ENCODE measurements at regions not wholly inside any gene's neighbourhood (a gene's known extent, or its start where the extent isn't known, plus 50 kb on each side); places are given as distances from the start of the nearest gene placed in this dataset.
"Not testable (repeated sequence)": the region's sequence is repeated elsewhere in the genome, so short reads cannot be mapped to it uniquely, and the experiment has no call there.

- DNase-seq, result no peak
These were observed 465.3 kb upstream of the CDH4 start for GRCh38 chr20:60786686-60787217.

- no peak for DNase-seq
These were observed 464.8 kb upstream of the CDH4 start for GRCh38 chr20:60787276-60787675.

- no peak for DNase-seq
These were observed 464.0 kb upstream of the CDH4 start for GRCh38 chr20:60788070-60788469.

GRCh38 chr20:60789399-60789798 is 462.7 kb upstream of the CDH4 start:
- no peak for DNase-seq

- DNase-seq, result not testable (repeated sequence)
These were observed 461.7 kb upstream of the CDH4 start for GRCh38 chr20:60790339-60790738.

GRCh38 chr20:60791823-60792222 is 460.2 kb upstream of the CDH4 start:
- no peak for DNase-seq

GRCh38 chr20:60792941-60793340 is 459.1 kb upstream of the CDH4 start:
- no peak for DNase-seq

DNA sequence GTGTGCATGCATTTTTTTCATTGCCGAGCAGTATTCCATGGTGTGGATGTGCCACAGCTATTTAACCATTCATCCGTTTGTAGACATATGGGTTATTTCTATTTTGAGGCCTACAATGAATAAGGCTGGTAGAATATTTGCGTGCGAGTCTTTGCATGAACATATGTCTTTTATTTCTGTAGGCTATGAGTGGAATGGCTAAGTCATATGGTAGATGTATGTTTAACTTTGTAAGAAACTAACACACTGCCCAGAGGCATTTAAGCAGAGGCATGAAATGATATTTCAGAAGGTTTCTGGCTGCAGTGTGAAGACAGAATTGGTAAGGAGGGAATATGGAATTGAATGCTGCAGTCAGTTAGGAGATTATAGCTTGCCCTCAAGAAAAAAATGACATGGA is 457.4 kb upstream of the CDH4 start:
- no peak for DNase-seq

DNA sequence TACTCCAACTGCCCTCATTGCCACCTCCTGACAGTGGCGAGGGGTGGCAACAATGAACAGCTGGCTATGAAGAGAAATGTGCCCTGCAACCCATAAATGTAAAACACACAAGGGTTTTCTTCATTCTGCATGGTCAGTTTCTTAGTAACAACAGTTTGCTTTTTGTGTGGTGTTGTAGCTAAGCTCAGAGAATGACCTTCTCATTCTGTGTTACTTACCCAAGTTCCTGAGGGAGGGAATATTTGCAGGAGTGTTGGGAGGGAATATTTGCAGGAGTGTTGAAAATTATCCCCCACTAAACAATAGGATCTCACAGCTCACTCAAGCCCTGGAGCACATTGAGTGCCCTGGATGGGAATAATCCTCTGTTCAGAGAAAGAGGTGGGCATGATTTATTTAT is 456.4 kb upstream of the CDH4 start:
- no peak for DNase-seq

DNA sequence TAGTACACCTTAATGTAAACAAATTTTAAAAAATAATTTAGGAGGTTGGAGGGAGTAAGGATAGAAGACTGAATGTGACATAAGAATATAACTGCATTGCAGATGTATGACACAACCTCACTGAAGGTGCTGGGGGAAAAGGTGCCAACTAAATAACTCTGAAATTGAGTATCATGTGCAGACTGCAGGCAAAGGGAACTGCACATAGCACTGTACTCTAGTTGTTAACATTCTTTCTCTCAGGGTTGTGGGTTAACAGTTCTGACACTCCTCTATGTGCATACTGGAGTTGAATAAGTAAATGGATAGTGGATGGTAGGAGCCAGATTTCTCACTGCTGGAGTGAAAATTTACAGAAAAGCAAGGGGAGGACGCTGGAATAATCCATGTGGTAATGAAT is 451.9 kb upstream of the CDH4 start:
- no peak for DNase-seq

DNA sequence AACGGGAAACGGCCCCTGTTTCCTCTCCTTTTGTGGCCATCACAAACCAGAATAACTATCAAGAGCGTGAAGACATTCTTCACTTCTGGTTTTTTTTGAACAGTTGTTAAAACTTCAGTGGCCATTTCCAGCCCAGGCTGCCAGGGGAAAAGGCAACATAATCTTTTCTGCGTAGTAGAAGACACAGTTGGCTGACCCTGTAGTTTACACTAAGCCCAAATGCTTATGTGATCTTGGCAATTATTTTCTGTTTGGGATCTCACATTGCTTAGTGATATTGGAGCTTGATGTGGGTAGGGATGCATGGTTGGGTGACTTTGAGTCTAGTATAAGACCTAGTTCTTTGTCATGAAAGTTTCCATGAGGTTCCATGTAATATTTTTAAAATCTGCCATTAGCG is 449.4 kb upstream of the CDH4 start:
- no peak for DNase-seq

- DNase-seq, result no peak
These were observed 448.6 kb upstream of the CDH4 start for GRCh38 chr20:60803335-60804055.

DNA sequence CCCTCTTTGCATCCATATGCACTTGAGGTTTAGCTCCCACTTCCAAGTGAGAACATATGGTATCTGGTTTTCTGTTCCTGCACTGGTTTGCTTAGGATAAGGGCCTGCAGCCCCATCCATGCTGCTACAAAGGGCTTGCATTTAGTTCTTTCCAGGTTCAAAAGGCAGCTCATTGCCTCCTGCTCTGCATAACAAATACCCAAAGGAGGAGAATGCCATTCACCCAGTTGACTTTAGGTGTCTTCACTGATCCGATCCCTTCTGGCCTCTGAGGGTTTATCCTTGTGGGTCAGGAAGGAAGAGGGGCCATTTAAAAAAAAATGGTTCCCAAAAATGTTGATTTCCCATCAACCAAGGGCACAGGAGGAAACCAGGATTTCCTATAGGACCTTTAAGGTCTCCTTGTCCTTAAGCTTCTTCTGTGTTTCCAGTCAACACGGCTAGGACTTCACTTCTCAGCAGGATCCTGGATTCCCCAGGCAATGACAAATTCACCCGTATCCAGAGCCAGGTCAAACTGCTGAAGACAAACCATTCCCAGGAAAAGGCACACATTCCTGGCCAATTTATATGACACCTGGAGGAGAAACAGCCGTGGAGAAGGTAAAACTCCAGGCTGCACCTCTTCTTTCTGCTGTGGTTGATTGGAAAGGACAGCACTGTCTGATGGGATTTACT is 447.7 kb upstream of the CDH4 start:
- no peak for DNase-seq

DNA sequence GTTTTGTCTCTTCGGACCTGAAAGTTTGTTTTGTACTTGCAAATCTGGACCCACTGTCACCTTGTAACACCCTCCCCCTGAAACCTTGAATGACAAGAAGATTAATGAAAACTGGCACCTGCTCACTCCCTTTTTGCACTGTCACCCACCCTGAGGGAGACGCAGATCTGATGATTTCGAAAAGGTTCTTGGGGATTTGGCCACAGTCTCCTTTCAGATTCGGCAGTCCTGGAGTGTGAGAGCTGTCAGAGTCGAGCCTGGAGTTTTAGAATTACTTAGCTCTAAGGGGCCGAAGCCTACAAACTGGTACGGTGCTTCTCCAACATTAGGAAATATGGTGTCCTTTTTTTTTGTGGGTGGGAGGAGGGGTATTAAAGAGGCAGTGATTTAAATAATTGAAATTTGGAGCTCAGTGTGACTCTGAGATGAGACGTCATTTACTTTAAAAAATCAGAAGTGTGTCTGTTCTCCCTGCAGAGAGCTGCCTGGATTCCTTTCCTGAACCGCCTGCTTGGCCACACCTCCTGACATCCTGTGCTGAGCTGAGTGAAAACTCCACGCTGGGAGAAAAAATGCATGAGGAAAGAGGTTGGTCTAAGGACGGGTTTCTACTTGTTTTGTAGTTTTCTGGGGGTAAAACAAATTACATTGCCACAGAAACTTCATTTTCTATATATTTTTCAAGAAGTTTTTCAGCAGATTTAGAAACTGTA is 447.0 kb upstream of the CDH4 start:
- DNase-seq, result no peak

GRCh38 chr20:60806354-60806753 is 445.7 kb upstream of the CDH4 start:
- no peak for DNase-seq

GRCh38 chr20:60806824-60807223 is 445.2 kb upstream of the CDH4 start:
- no peak for DNase-seq

GRCh38 chr20:60808003-60808672 is 443.9 kb upstream of the CDH4 start:
- no peak for DNase-seq

DNA sequence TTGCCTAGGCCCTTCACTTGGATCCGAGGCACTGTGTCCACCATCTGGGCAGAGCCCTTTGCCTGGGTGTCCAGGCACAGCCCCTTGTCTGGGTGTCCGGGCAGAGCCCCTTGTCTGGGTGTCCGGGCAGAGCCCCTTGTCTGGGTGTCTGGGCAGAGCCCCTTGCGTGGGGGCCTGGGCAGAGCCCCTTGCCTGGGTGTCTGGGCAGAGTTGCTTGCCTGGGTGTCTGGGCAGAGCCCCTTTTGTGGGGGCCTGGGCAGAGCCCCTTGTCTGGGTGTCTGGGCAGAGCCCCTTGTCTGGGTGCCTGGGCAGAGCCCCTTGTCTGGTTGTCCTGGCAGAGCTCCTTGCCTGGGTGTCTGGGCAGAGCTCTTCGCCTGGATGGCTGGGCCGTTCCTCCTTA is 443.4 kb upstream of the CDH4 start:
- DNase-seq, result no peak

DNA sequence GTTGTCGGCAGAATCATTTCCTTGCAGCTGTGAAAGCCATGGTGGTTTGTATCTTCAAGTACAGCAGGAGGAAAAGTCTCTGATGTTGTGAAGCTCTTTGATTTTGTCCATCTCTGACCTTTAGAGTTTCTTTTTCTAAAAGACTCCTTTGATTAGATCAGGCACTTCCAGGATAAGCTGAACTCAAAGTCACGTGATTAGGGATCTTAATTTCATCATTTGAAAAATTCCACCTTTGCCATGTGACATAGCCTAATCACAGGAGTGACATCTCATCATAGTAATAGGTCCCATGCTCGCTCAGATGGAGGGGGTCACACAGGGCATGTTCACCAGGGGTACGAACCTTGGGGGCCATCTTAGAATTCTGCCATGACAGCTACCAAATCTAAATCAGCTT is 441.5 kb upstream of the CDH4 start:
- no peak for DNase-seq

GRCh38 chr20:60812561-60812960 is 439.5 kb upstream of the CDH4 start:
- DNase-seq, result no peak

DNA sequence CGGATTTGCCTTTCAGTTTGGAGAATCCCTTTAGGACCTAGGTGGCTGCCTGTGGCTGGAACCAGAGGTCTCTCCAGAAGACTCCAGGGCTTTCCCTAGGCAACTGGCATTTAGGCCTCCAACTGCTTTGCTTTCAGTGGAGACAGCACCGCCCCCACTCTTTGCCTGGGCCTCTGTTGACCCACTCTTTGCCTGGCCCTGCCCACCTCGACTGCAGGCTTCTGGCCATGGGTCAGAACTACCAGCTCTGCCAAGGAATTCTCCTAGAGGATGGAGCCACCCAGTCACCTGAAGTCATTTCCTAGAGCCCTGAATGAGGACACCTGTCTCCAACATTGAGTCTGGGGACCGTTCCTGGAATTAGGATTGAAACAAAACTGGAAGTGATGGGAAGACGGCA is 439.0 kb upstream of the CDH4 start:
- no peak for DNase-seq

DNA sequence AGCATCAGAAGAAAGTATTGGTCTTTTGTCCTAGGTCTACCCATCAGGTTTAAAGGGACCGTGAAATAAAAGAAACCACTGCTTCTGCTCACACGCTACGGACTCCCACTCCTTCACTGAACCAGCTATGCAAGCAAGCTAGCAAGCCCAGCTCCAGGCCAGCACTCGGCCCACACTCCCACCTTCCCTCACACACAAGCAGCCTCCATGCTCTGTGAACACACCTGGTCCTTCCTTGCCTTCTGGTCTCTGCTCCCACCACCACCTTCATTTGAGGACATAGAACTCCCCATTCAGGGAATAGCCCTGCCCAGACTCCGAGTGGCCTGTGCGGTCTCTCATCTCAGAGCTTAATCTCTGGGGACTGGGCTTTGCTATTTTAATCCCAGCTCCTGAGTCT is 436.4 kb upstream of the CDH4 start:
- no peak for DNase-seq

DNA sequence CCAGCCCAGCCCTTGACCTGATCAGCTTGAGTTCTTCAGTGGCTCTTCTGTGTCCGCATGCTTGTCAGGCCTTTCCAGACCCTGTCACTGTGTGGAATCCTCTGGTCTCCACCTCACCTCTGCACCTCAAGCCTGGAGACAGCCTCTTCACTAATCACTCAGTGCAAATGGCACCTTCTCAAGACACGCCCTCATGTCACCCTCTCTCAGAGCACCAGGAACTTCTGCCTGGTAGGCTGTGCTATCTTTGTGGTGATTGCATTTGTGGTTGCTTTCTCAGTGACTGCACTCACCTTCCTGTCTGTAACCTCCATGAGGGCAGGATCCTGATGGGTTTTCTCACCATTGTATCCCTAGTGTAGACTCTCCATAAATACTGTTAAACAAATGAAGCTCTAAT is 435.2 kb upstream of the CDH4 start:
- DNase-seq, result no peak

Measured in NCI-H82 (cell line).